ENCODE measurements at regions not wholly inside any gene's neighbourhood (a gene's known extent, or its start where the extent isn't known, plus 50 kb on each side); places are given as distances from the start of the nearest gene placed in this dataset.

DNA sequence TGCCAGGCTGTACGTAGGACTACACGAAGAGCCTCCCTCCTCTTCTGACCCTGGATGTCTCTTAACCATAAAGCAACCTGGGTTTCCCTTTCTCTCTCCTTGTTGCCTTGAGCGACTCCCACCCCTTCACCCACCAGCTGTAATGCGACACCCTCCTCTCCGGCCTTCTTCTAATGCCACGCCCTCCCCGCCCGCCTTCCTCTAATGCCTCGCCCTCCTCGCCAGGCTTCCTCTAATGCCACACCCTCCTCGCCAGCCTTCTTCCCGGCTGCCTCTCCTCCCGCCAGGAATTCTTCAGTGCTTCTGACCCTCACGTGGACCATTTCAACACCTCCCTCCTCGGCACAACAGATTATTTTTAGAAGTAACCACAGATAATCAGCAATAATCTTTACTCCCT lies 348.5 kb upstream of the SHH start:
- DNase-seq (ENCODE audit: low read depth in 3 of 3, low spot score in 1 of 3): no peak

DNA sequence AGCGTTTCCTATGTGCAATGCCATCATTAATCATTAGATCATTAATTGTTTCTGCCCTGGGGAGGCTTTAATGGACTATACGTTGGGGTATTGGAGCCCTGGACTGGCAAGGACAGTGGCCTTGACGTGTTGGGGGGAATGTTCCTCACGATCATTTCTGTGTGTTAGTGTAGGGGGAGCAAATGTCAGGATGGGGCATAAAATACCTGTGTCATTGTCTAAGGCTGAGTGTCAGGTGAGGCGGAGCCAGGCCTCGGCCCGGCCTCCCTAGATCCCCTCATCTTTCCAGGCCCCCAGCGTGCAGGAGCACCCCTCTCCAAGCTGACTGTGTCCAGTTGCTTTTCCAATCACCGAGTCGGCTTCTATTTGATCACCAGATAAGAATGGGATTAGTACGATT lies 346.4 kb upstream of the SHH start:
- DNase-seq (ENCODE audit: low read depth in 3 of 3, low spot score in 1 of 3): no peak

DNA sequence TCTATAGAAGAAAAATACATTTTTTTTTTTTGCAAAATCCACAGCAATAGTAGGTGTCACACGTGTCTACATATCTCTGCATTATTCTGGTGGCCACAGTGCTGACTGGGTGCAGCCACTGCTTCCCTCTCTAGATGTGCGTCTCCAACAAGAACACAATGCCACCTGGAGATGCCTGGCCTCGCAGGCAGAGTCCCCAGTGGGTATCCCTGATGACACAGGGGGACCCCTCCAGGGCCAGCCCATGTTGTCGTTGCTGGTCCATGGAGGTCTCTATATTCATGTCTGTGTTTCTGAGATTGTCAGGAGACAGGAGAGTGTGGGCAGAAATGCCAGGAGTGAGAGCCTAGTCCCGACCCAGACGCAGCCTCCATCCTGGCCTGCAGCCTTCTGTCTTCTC lies 345.9 kb upstream of the SHH start:
- DNase-seq (ENCODE audit: low read depth in 3 of 3, low spot score in 1 of 3): no peak

DNA sequence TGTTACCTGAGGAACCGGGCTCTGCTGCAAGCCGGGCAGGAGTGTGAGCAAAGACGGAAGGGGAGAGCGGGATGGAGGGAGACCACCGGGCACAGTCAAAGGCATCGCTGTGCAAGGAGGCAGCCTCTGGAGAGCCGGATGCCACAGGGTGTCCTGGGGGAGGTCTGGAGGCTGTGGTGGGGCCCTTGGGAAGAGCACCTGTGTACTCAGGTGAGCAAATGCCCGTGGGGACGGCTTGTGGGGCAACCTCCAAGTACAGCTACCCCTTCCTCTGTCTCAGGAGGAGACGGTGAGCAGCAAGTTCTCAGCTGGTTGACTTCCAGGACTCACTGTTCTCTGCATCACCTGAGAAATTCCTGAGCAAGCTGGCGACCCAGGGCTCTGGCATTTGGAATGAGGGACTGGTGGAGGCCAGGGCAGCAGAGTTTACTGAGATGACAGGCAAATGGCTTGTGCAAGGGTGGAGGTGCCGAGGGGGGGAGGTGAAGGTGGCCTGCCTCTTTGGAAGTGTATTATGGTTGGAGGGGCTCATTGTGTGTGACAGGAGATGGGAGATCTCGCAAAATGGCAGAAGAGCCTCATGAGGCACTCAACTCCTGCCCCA lies 345.2 kb upstream of the SHH start:
- no peak for DNase-seq (ENCODE audit: low read depth in 3 of 3, low spot score in 1 of 3)

DNA sequence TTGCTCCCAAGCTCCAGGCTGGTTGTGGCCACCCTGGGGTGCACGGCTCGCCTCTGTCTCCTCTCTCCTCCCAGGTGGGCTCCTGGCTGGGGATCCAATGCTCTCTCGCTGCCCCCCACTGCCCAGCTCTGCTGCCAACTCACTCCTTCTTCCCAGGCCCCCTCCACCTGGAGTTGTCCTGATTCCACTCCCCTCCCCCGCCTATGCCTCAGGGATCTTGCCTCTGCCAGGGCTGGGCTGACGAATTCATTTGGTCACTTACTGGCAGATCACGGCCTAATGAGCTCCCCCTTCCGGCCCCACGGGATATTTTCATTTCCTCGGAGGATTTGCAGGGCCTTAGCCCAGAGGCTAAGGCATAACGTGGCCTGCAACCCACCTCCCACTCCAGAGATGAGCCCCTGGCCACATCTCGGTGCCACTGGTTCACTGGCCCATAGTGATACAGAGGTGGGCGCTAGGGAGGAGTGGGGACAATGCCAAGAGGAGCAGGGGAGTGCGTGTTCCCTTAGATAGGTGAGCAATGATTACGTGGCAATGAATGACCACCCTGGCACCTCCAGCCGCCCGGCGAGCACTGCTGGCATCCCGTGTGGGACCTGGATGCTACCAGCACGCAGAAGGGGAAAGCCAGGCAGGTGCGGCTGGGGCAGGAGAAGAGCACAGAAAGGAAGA lies 344.6 kb upstream of the SHH start:
- DNase-seq (ENCODE audit: low read depth in 3 of 3, low spot score in 1 of 3): no peak

DNA sequence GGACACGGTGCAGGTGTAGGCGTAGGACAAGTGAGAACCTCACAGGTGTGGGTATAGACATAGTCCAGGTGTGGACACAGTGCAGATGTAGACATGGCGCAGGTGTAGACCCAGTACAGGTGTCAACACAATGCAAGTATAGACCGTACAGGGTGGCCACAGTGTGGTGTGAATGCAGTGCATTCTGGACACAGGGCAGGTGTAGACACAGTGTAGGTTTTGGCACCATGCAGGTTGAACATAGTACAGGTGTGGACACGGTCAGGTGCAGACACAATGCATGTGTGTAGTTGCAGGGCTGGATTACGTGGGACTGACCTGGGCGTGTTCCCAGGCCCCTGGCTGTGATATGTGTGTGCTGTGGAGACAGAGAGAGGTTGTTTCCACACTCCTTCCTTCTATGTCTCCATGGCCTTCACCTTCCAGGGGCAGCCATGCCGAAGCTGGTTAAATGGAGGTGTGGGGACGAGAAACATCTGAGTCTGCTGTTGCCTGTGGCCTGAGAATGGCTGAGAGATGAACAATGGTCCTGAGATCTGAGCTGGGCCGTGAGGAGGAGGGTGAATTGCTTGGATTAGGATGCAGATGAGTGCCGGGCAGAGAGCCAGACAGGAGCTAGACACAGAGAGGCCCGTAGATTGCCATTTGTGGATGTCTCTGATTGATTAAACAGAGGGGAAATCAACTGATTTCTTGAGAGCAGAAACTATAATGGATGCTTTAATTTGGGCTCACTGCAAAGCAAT lies 343.9 kb upstream of the SHH start:
- no peak for DNase-seq (ENCODE audit: low read depth in 3 of 3, low spot score in 1 of 3)

- DNase-seq (ENCODE audit: low read depth in 3 of 3, low spot score in 1 of 3): no peak
These were observed 341.3 kb upstream of the SHH start for GRCh38 chr7:156153590-156153989.

DNA sequence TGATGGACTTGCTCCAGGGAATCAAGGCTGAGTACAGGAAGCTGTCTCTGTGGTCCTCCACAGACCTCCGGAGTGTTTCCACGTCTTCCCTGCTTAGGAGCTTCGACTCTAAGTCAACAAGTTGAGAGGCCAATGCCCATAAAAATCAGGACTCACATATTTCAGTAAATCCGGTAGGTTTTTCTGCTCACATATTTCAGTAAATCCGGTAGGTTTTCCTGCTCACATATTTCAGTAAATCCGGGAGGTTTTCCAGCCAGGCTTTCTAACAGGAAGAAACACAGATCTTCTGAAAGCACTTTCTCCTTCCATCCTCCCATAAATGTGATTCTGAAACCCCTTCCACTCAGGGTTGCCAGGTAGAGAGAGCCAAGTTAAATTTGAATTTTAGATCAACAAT lies 340.1 kb upstream of the SHH start:
- DNase-seq (ENCODE audit: low read depth in 3 of 3, low spot score in 1 of 3): no peak

DNA sequence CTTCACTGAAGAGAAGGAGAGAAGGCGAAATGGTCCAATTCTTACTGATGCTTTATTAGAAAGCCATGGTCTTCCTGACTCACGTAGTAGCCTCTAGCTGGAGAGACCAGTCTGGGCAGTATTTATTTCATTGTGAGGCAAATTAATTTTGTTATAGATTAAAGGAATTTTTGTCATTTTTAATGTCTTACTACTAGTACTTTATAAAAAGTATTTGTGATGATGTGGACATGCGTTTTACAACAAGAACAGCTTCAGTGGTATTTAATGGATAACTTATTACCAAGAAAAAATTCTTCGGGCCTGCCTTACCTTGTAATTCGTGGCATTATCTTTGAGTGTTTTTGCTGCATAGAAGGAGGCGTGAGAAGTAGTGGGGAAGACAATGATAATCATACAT lies 339.4 kb upstream of the SHH start:
- DNase-seq (ENCODE audit: low read depth in 3 of 3, low spot score in 1 of 3): no peak

DNA sequence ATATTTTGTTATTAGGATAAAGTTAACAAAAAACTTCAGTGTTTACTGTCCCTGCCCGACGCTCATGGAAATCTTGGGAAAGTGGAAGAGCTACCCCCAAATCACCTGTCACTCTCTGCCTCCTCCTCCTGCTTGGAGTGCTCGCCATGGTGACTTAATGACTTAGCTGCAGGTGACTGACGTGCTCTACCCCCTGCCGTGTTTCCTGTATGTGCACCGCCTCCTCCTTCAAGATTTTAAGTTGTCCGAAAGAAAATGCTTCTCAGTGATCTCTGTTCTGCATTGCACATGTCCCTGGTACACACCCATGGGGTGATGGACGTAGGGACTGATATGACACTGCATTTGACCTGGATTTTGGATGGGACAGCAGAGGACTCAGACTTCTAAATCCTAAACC lies 338.8 kb upstream of the SHH start:
- no peak for DNase-seq (ENCODE audit: low read depth in 3 of 3, low spot score in 1 of 3)

- no peak for DNase-seq (ENCODE audit: low read depth in 3 of 3, low spot score in 1 of 3)
These were observed 336.7 kb upstream of the SHH start for GRCh38 chr7:156148995-156149394.

GRCh38 chr7:156148547-156148946 lies 336.3 kb upstream of the SHH start:
- no peak for DNase-seq (ENCODE audit: low read depth in 3 of 3, low spot score in 1 of 3)

- no peak for DNase-seq (ENCODE audit: low read depth in 3 of 3, low spot score in 1 of 3)
These were observed 335.7 kb upstream of the SHH start for GRCh38 chr7:156147756-156148504.

- no peak for DNase-seq (ENCODE audit: low read depth in 3 of 3, low spot score in 1 of 3)
These were observed 334.8 kb upstream of the SHH start for GRCh38 chr7:156147104-156147503.

DNA sequence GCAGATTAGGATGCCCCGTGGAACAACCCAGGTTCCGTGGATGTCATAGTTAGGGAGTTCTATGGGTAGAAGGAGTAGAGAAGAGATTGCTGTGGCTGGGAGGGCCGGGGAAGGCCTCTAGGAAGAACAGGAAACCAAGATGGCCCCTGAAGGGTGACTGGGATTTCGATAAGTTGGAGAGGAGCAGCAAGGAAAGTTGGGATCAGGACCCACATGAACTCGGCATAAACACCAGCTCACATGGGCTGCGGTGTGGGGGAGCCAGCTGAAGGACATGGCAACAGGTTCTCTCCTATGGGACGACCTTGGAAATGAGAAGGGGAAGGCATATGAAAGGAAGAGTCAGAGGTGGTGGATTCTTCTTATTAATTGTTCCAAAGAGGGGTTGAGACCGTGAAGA lies 333.7 kb upstream of the SHH start:
- DNase-seq (ENCODE audit: low read depth in 3 of 3, low spot score in 1 of 3): no peak

GRCh38 chr7:156145184-156145583 lies 332.9 kb upstream of the SHH start:
- no peak for DNase-seq (ENCODE audit: low read depth in 3 of 3, low spot score in 1 of 3)

DNA sequence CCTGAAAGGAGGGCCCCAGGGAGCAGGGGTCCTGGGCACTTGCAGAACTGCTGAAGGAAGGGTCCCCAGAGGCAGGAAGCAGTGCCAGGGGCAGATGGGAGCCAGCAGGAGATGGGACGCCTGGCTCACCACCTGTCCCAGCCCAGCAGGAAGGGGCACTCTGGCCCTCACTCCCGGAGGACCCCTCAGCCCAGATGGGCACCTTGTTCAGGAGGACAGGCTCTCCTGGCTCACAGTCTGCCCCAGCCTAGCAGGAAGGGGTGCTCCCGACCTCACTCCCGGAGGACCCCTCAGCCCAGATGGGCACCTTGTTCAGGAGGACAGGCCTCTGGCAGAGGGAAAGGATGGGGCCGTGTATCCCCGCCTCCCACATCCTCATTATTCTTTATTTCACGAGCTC lies 331.4 kb upstream of the SHH start:
- DNase-seq (ENCODE audit: low read depth in 3 of 3, low spot score in 1 of 3): no peak

DNA sequence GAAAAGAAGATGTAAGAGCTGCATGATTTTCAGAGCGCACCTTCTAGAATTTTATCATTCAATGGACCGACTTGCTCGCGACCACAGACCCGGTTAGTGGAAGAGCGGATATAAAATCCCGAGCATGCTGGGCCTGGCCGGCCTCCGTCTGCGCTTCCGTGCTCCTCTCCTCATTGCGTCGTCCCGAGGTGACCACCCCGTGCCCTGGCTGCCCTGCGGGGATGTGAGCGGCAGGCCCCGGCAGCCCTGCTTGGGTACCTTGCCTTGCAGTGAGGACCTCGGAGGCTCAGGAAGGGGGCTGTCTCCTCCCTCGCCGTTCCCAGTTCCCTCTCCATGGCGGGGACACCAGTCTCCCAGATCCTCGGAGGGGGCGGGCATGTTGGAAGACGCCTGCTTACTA lies 330.9 kb upstream of the SHH start:
- DNase-seq (ENCODE audit: low read depth in 3 of 3, low spot score in 1 of 3): no peak

GRCh38 chr7:156141941-156142340 lies 329.7 kb upstream of the SHH start:
- DNase-seq (ENCODE audit: low read depth in 3 of 3, low spot score in 1 of 3): no peak

DNA sequence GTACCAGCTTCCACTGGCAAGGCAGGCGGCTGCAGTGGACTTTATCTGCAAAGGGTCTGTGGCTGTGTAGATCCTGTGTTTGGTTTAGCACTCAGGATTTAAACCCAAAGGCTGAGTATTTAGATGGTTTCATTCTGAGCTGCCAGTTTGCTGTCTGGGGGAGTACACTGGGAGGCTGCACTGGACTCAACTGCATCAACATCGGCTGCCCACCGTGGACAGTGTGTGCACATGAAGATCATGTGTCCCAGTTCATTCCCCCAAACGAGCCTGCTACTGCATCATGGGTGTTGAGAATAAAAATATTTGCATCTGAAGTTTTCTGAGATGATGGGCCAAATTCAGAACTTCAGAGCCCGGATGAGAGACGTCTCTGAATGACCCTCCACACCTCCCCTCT lies 328.6 kb upstream of the SHH start:
- DNase-seq (ENCODE audit: low read depth in 3 of 3, low spot score in 1 of 3): no peak

DNA sequence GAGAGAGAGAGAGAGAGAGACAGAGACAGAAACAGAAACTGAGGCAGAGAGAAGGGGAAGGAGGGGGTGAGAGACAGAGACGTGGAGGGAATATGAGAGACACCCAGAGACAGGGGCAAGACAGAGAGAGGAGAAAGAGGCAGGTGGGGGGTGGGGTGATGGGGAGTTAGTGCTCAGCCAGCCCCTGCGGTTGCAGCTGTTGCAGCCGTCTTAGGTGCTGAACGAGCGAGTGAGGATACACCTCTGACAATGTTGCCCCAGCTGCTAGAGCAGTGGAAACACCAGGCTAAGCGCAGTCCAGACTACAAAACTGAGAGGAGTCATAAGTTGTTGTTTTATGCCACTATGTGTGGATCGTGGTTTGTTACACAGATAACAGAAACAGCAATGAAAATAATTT lies 328.2 kb upstream of the SHH start:
- DNase-seq (ENCODE audit: low read depth in 3 of 3, low spot score in 1 of 3): no peak

DNA sequence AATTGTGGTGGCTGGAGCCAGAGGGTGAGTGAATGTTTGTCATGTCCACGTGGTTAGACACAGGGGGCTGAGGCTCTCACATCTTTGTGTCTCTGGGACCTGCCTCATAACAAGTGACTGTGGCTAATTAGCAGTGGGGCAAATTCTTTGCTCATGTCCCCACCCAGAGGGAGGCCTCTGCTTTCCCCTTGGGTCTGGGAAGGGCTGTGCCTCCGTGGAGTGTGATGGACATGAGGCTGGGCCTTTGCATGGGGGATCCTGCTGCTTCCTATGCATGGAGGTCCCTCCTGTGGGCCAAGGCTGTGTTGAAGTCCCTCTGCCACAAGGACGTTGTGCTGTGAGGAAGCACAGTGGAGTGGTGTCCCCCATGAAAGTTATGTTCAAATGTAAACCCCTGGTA lies 327.4 kb upstream of the SHH start:
- DNase-seq (ENCODE audit: low read depth in 3 of 3, low spot score in 1 of 3): no peak

Data from stimulated activated CD4-positive, alpha-beta T cell treated with anti-CD3 and anti-CD28 coated beads, TNF-alpha, amount 100 ng/mL, for 1 hour (primary cell).